ENCODE measurements at regions not wholly inside any gene's neighbourhood (a gene's known extent, or its start where the extent isn't known, plus 50 kb on each side); places are given as distances from the start of the nearest gene placed in this dataset.

DNA sequence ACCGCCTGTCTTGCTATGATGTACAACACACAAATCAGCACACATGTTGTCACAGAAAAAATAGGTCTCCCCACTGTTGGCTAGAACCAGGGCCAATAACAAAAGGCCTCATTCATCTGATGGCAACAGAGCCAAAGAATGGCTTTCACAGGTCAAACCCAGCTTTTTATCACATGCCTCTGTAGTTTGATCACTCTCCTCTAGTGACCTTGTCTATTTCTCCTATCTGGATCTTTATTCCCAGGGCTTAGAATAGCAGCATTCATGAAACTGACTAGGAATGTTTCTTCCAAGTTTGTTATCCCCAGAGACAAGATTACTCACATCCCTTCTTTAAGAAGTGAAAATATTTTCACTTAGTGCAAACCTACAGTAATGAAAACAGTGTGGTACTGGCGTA lies 285.8 kb upstream of the GYPC start:
- no peak for DNase-seq (ENCODE audit: low read depth in 2 of 3, low spot score in 1 of 3)

DNA sequence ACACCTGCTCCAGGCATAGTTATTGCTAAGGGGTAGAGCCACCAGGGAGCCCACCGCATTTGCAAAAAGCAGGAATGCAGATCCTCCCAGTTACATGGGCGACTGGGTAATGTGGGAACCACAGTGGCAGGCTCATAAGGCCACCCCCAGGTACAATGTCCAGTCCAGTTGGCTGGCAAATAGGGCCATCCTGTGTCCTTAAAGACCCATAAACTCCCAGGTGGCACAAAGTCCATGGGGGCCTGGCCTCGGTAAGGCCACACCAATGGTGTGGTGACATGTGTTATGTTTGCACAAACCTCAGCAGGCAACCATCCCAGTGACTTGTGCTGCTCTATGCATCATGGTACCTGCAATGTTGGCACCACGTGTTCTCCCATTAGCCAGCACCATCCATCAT lies 283.6 kb upstream of the GYPC start:
- DNase-seq (ENCODE audit: low read depth in 2 of 3, low spot score in 1 of 3), result no peak

GRCh38 chr2:126378176-126378575 lies 277.8 kb upstream of the GYPC start:
- no peak for DNase-seq (ENCODE audit: low read depth in 2 of 3, low spot score in 1 of 3)

DNA sequence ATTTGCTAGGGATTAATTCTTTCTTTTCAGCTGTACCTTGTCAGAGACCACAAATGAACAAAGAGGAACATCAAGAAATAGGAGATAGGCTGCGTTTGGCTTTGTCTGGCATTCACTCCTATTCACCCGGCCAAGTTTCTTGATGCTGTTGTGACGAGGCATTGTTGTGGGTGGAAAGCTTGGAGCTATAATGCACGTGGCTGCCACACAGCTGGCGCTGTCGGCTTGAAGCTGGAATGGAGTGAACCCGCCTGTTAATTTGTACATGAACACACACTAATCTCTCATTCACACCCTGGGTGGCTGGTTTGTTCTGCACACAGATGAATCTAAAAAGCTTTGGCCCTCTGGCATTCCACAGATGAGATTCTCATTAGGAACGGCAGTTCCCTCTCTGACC lies 274.9 kb upstream of the GYPC start:
- DNase-seq (ENCODE audit: low read depth in 2 of 3, low spot score in 1 of 3), result no peak

GRCh38 chr2:126382998-126383397 lies 273.0 kb upstream of the GYPC start:
- no peak for DNase-seq (ENCODE audit: low read depth in 2 of 3, low spot score in 1 of 3)

GRCh38 chr2:126383800-126384199 lies 272.2 kb upstream of the GYPC start:
- no peak for DNase-seq (ENCODE audit: low read depth in 2 of 3, low spot score in 1 of 3)

DNA sequence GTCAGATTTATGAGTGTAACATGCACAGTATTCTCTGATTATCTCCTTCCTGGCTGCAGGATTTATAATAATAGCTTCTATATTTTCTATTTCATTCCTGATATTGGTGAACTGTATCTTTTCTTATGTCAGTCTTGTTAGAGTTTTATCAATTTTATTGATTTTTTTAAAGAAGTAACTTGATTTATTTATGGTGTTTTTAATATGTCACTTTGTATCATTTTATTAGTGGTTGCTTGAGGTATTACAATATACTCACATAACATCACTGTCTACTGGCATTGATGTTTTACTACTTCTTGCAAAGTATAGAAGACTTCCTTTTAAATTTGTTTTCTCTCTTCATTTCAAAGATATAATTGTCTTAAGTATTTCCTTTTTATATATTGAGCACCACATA lies 270.5 kb upstream of the GYPC start:
- no peak for DNase-seq (ENCODE audit: low read depth in 2 of 3, low spot score in 1 of 3)

DNA sequence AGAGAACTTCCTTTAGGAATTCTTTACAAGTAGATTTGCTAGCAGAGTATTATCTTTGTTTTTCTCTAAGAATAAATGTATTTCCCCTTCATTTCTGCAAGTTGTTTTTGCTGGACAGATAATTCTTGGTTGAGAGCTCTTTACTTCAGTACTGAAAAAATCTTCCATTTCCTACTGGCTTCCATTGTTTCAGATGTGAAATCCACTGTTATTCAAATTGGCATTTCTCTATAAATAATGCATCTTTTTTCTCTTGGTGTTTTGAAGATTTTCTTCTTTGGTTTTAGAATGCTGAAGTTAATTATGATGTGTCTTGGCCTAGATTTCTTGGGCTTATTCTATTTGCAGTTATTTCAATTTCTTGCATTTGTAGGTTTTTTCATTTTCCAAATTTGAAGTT lies 270.0 kb upstream of the GYPC start:
- DNase-seq (ENCODE audit: low read depth in 2 of 3, low spot score in 1 of 3), result no peak

GRCh38 chr2:126389446-126389845 lies 266.5 kb upstream of the GYPC start:
- no peak for DNase-seq (ENCODE audit: low read depth in 2 of 3, low spot score in 1 of 3)

- no peak for DNase-seq (ENCODE audit: low read depth in 2 of 3, low spot score in 1 of 3)
Observed at GRCh38 chr2:126392889-126393288, 263.1 kb upstream of the GYPC start.

- peak in 2 of 3 donors; percentile 3 to 20 for DNase-seq (ENCODE audit: low read depth in 2 of 3, low spot score in 1 of 3)
Observed at GRCh38 chr2:126399001-126399400, 257.0 kb upstream of the GYPC start.

DNA sequence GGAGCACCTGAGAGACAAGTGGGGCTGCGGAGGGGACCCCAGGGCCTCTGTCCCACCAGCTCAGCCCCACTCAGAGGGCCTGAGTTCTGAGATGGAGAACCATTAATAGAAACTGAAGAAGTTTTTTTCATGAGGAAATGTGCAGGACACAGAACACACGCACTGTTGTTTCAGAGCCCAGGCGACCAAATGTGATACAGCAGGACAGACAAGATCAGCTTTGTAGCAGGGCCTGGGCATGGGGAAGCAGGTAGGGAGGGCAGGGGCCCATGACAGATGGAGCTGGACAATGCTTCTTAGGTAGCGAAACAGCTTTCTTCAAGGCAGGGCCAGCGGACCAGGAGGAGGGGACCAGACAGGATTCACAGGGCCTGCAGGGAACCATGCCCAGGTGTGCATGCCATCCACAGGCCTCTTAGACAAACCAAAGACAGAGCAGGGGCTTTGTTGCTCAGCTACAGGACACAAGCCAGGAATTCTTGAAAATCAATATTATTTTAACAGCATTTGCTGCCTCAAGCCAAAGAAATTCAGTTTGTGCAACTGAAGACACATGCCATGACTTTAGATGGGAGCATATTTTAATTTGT lies 252.8 kb upstream of the GYPC start:
- DNase-seq (ENCODE audit: low read depth in 2 of 3, low spot score in 1 of 3), result no peak

DNA sequence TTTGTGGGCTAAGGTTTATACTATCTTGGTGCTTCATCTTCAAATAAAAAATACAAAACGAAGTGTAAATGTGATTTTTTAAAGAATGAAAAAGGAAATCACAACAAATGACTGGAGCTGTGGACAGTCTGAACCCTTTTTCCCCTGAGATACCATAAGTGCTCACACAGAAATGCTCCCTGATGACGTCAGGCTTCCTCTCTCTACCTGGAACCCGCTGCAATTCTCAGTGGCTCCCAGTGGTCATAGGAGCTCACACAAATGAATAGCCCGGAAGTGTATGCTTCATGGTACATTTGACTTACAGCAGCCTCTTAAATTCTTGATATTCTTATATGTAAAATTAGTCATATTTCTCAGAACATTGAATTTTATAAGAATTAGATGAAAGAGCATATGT lies 249.7 kb upstream of the GYPC start:
- no peak for DNase-seq (ENCODE audit: low read depth in 2 of 3, low spot score in 1 of 3)

DNA sequence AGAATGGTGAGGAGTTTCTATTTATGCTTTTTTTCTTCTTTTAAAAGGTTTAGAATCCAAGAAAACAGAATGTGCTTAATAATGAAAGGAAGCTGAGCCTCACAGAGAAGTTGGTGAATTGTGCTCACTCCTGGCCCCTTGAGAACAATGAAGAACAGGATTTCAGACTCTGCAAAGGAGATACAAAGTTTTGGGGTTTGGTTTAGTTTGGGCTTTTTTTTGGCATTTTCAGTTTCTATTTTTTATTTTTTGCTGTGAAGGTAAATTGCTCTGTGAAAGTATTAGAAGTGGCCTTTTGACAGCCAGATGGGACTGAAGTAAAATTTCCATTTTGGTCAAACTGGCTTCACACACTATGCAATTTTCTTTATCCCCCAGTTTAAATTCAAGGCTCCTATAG lies 247.3 kb upstream of the GYPC start:
- DNase-seq (ENCODE audit: low read depth in 2 of 3, low spot score in 1 of 3), result no peak

GRCh38 chr2:126409850-126410249 lies 246.1 kb upstream of the GYPC start:
- no peak for DNase-seq (ENCODE audit: low read depth in 2 of 3, low spot score in 1 of 3)

DNA sequence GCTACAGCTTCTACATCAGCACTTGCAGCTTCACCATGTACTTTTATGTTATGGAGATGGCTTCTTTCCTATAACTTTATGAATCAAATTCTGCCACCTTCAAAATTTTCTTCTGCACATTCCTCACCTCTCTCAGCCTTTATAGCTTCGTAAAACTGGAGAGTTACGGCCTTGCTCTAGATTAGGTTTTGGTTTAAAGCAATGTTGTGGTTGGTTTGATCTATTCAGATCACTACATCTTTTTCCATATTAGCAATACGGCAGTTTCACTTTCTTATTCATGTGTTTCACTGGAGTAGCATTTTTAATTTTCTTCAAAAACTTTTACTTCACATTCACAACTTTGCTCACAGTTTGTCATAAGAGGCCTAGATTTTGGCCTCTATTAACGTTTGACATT lies 242.9 kb upstream of the GYPC start:
- no peak for DNase-seq (ENCODE audit: low read depth in 2 of 3, low spot score in 1 of 3)

GRCh38 chr2:126419403-126419802 lies 236.6 kb upstream of the GYPC start:
- no peak for DNase-seq (ENCODE audit: low read depth in 2 of 3, low spot score in 1 of 3)

DNA sequence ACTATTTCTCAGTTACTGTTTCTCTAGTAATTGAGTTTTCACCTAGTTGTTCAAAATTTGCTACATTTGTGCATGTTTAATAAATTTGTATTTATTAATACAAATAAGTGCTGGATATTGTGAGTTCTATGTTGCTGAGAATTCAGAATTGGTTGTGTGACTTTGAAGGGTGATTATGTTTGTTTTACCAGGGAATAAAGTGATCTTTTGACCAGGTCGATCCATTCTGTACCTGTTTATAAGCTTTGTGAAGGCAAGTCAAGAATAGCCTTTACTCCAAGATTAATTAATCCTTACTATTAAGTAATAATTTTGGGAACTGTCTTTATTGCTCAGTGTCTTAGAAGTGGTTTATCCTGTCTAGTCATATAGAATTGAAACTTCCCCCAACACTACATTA lies 230.0 kb upstream of the GYPC start:
- DNase-seq (ENCODE audit: low read depth in 2 of 3, low spot score in 1 of 3), result no peak

GRCh38 chr2:126429103-126429502 lies 226.9 kb upstream of the GYPC start:
- DNase-seq (ENCODE audit: low read depth in 2 of 3, low spot score in 1 of 3), result no peak

DNA sequence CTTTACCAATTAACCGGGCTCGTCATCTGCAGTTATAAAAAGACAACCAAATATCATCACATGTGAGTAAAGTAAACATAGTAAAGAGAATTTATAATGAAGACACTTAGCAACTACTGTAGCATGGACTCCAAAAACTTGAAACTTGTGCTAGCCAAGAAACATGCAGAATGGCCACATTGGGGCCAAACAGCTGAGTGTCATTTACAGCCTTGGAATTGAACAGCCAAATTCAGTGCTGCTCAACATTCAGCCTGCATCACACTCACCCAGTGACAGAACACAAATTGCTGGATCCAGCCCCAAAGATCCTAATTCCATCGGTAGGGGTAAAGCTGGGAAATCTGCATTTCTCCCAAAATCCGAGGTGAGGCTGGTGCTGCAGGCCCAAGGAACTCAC lies 224.8 kb upstream of the GYPC start:
- no peak for DNase-seq (ENCODE audit: low read depth in 2 of 3, low spot score in 1 of 3)

DNA sequence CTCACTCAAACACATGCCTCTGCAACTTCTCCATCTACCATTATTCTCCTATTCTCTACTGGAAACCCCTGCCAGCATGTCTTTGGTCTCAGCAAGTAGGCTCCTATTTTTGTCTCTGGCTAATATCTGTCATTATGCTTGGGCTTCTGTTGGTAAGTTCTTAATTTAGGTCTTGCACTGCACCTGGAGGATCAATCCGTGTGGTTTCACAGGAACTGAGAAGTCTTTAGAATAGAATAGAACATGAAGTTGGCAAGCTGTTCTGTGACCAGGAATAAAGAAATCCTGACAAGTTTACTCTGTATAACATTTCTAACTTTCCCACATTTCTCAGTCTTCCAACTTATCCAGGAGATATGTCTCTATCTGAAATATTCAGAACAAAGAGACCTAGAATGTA lies 219.5 kb upstream of the GYPC start:
- no peak for DNase-seq (ENCODE audit: low read depth in 2 of 3, low spot score in 1 of 3)

DNA sequence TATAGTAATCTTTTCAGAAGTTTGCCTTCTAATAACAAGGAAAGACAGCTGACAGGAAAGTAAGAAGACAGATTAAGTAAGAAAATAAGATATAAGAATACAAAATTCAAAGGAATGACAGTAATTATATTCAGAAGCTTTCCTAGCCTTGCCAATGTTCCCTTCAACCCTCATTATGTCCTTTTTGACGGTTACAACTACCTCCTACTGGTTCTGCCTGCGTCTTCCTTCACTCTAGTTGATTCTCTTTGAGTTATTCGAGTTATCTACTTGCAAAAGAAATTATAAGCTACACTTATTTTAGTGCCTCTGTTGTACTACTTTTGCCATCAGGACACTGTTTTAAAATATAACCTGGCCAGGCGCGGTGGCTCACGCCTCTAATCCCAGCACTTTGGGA lies 218.9 kb upstream of the GYPC start:
- DNase-seq (ENCODE audit: low read depth in 2 of 3, low spot score in 1 of 3), result no peak

DNA sequence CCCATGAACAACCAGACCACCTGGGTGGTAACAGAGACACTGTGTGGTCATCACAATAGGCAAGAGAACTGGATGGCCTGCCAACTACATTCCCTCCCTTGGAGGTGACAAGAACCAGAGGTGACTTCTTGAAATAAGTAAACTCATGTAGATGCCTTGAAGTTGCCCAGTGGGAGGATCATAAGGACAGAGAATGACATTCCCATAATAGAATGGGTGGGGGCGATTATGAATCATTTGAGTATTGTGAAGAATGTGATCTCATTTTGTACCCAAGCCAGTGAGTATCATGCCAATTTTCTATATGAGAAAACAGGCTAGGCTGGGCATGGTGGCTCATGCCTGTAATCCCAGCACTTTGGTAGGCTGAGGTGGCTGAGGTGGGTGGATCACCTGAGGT lies 211.4 kb upstream of the GYPC start:
- DNase-seq (ENCODE audit: low read depth in 2 of 3, low spot score in 1 of 3), result no peak

GRCh38 chr2:126446106-126446695 lies 209.8 kb upstream of the GYPC start:
- no peak for DNase-seq (ENCODE audit: low read depth in 2 of 3, low spot score in 1 of 3)

Measured in stimulated activated CD4-positive, alpha-beta T cell treated with anti-CD3 and anti-CD28 coated beads, Interleukin-12 subunit alpha, Interleukin-12 subunit beta, amount 100 ng/mL, for 48 hours (primary cell).